Thyroid gland (tissue), 4 donors: ENCODE measurements at regions not wholly inside any gene's neighbourhood (a gene's known extent, or its start where the extent isn't known, plus 50 kb on each side); places are given as distances from the start of the nearest gene placed in this dataset.

Source experiments
- DNase-seq, 2 donors: peaks; one replicate each; pipeline ENCODE4 v3.0.0-alpha.2; 2019
- H3K27ac ChIP-seq, 3 donors: fragments of 200-600 bp; sonication (generic); 1 replicate in 2 of 3; 2 replicates in 1 of 3; pipeline ENCODE4 v1.5.1; 2016 to 2019; ENCODE audit warnings: mild to moderate bottlenecking in 1 of 3, moderate library complexity in 1 of 3
- H3K27me3 ChIP-seq: fragments of 200-600 bp; sonication (generic); one replicate; pipeline ENCODE4 v1.5.1; 2019
- H3K36me3 ChIP-seq, 2 donors: fragments of 200-600 bp; sonication (generic); one replicate each; pipeline ENCODE4 v1.5.1; 2016 to 2019
- H3K4me1 ChIP-seq, 2 donors: fragments of 200-600 bp; sonication (generic); one replicate each; pipeline ENCODE4 v1.5.1; 2017 to 2019
- H3K4me3 ChIP-seq, 3 donors: fragments of 200-600 bp; sonication (generic); replicated peaks in 1 of 3; 1 replicate in 2 of 3; 2 replicates in 1 of 3; pipeline ENCODE4 v1.5.1; 2016; ENCODE audit warnings: mild to moderate bottlenecking in 1 of 3
- H3K9me3 ChIP-seq: fragments of 200-600 bp; sonication (generic); one replicate; pipeline ENCODE4 v1.5.1; 2017
- CTCF ChIP-seq, 6 experiments: fragments of 200-600 bp in 3 of 6; fragments of 450-650 bp in 3 of 6; sonication (generic) in 3 of 6; IDR thresholded peaks; one replicate each; pipeline ENCODE4 v1.5.1; 2016 to 2019; ENCODE audit warnings: antibody characterized with exemption in 6 of 6, mild to moderate bottlenecking in 2 of 6, inconsistent platforms in 1 of 6, moderate library complexity in 1 of 6
- POLR2A ChIP-seq, 2 donors: fragments of 450-650 bp; IDR thresholded peaks; one replicate each; pipeline ENCODE4 v1.6.1; 2017; ENCODE audit warnings: antibody characterized with exemption in 2 of 2, mild to moderate bottlenecking in 2 of 2, moderate library complexity in 1 of 2
- WGBS, 2 donors: methylation state at CpG; one replicate each; pipeline ENCODE4 v1.1.5; 2017; 5-methylcytosine and 5-hydroxymethylcytosine counted together
- intact Hi-C: fragments of 100-400 bp; cut with DNase I; formaldehyde crosslinking; loops from one replicate; pipeline ENCODE4 v1.15.1; 2023

- Histone ChIP-seq H3K4me1 (no peaks in the 10 kb centered on the region), H3K27me3 (no peaks in the 10 kb centered on the region), H3K4me3 (no peak overlapping the region), H3K36me3 (no peaks in the 10 kb centered on the region), H3K9me3 (no peaks in the 10 kb centered on the region), H3K27ac (no peak overlapping the region)
- TF ChIP-seq POLR2A (IDR thresholded peaks at IDR 0.05), result no peak
- no peak for TF ChIP-seq CTCF (IDR thresholded peaks at IDR 0.05)
- 79 to 97% methylated on average over 1 of the region's 1 CpG for WGBS, 2 donors
- intact Hi-C loops, result no loop called here
- no peak for DNase-seq
Measured at GRCh38 chr12:66733321-66733720, 54.4 kb upstream of the GRIP1 start.

GRCh38 chr12:66733839-66734238 is 55.0 kb upstream of the GRIP1 start:
- Histone ChIP-seq H3K27me3 (no peaks in the 10 kb centered on the region), H3K36me3 (no peaks in the 10 kb centered on the region), H3K27ac (no peak overlapping the region), H3K4me1 (no peaks in the 10 kb centered on the region), H3K4me3 (no peak overlapping the region), H3K9me3 (no peaks in the 10 kb centered on the region)
- DNase-seq, result no peak
- TF ChIP-seq POLR2A (IDR thresholded peaks at IDR 0.05) (no peak), CTCF (IDR thresholded peaks at IDR 0.05) (no peak)
- WGBS, 2 donors, result 82 to 86% methylated on average over 4 of the region's 4 CpGs
- intact Hi-C loops, result no loop called here

GRCh38 chr12:66735275-66735674 is 56.4 kb upstream of the GRIP1 start:
- Histone ChIP-seq H3K27me3 (no peaks in the 10 kb centered on the region), H3K36me3 (no peaks in the 10 kb centered on the region), H3K9me3 (no peaks in the 10 kb centered on the region), H3K27ac (no peak overlapping the region), H3K4me1 (no peaks in the 10 kb centered on the region), H3K4me3 (no peak overlapping the region)
- TF ChIP-seq POLR2A (IDR thresholded peaks at IDR 0.05), result no peak
- TF ChIP-seq CTCF (IDR thresholded peaks at IDR 0.05), result no peak
- DNase-seq, result no peak
- intact Hi-C loops, result no loop called here
- 86 to 87% methylated on average over 4 of the region's 4 CpGs for WGBS, 2 donors

GRCh38 chr12:66736931-66737330 is 58.1 kb upstream of the GRIP1 start:
- WGBS, 2 donors, result 61 to 74% methylated on average over 4 of the region's 4 CpGs
- no peak for TF ChIP-seq CTCF (IDR thresholded peaks at IDR 0.05)
- TF ChIP-seq POLR2A (IDR thresholded peaks at IDR 0.05), result no peak
- no peak overlapping the region for H3K4me3 ChIP-seq

GRCh38 chr12:66739266-66739665 is 60.4 kb upstream of the GRIP1 start:
- intact Hi-C loops, result no loop called here
- Histone ChIP-seq H3K4me1 (no peaks in the 10 kb centered on the region), H3K27me3 (no peaks in the 10 kb centered on the region), H3K36me3 (no peaks in the 10 kb centered on the region), H3K4me3 (no peak overlapping the region), H3K27ac (no peak overlapping the region), H3K9me3 (no peaks in the 10 kb centered on the region)
- WGBS, 2 donors, result 100% methylated on average over 1 of the region's 1 CpG
- no peak for TF ChIP-seq POLR2A (IDR thresholded peaks at IDR 0.05)
- TF ChIP-seq CTCF (IDR thresholded peaks at IDR 0.05), result no peak
- DNase-seq, result no peak

More at GRCh38 chr12:66736931-66737330, 58.1 kb upstream of the GRIP1 start:
- no peaks in the 10 kb centered on the region for H3K4me1 ChIP-seq
- H3K27me3 ChIP-seq, result no peaks in the 10 kb centered on the region
- H3K36me3 ChIP-seq, result no peaks in the 10 kb centered on the region
- DNase-seq, result no peak
- no peak overlapping the region for H3K27ac ChIP-seq
- H3K9me3 ChIP-seq, result no peaks in the 10 kb centered on the region
- intact Hi-C loops, result no loop called here
